ENCODE measurements at regions not wholly inside any gene's neighbourhood (a gene's known extent, or its start where the extent isn't known, plus 50 kb on each side); places are given as distances from the start of the nearest gene placed in this dataset.
"Not testable (repeated sequence)": the region's sequence is repeated elsewhere in the genome, so short reads cannot be mapped to it uniquely, and the experiment has no call there.

DNA sequence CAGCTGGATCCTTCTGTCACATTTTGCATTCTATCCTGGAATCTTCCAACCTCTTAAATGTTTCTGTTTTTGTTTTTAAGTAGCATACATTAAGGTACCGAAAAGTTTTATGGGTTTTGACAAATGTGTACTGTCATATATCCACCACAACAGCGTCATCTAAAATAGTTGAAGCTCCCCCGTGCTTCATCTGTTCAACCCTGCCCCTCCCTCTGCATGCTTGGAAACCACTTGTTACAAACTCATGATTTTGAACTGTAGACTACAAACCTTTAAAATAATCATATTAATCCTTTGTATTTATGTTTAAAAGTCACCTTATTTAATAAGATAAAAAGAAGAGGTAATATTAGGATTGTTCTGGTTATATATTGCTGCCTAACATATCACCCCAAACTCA lies 182.8 kb upstream of the SMIM30 start:
- DNase-seq (ENCODE audit: low read depth): no peak

DNA sequence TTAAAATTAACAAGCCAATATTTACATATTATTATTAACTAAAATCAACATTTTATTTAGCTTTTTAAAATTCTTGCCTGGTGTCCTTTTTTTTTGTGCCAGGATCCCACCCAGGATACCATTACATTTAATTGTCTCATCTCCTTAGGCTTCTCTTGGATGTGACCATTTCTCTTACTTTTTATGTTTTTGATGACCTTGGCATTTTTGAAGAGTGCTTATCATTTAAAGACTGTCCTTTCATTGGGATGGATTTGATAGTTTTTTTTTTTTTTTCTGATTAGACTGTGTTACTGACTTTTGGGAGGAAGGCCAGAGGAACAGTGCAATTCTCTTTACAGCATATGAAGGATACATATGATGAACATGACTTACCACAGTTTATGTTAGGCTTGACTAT lies 181.4 kb upstream of the SMIM30 start:
- DNase-seq (ENCODE audit: low read depth): no peak

DNA sequence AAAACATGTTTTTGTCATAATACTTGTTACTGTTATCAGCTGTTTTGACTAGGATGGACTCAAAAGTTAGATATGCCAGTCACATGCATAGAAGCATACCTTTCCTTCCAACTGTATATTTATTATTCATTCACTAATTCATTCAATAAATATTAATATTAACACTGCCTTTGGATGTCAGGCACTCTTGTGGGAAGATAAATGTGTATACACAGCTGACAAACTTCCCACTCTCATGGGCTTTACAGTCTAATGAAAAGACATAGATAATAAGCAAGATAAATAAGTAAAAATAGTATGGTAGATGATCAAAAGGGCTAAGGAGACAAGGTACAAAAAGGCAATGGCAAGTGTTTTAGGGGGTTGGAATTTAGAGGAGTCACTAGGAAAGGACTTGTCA lies 180.1 kb upstream of the SMIM30 start:
- DNase-seq (ENCODE audit: low read depth): no peak

GRCh38 chr7:113294750-113295149 lies 176.4 kb upstream of the SMIM30 start:
- no peak for DNase-seq (ENCODE audit: low read depth)

DNA sequence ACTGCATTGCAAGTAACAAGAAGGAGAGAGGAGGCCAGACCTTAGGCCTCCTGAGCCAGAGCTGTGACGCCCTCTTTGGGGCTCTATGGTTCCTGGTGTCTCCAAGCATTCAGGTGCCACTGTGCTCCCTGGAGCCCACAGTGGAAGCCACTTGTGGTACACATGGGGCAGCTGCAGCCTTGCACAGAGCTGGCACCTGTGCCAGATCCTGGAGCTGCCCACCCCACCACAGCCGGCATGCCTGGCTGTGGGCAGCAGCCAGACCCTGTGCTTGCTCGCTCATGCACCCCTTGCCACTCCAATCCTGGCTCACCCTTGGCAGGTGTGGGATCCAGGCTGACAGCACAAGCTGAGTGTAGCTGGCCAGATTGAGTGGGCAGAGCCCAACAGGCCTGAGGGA lies 173.8 kb upstream of the SMIM30 start:
- DNase-seq (ENCODE audit: low read depth): no peak

DNA sequence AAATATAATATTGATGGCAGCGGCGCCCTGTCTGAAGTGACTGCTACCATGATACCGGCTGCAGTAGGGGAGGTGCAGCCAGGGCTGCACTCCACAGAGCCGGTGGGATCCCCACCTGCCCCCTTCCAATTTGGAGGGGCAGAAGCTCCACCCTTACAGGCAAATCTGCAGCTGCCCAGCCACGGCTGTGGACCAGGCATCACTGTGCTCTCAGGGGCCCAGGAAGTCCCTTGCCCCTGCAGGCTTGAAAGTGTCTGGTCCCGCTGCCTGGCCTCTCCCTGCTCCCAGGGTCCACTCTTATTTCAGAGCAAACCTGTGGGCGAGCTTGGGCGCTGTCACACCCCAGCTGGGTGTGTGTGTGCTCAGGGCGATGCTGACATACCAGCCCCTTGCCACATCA lies 172.7 kb upstream of the SMIM30 start:
- DNase-seq (ENCODE audit: low read depth): no peak

GRCh38 chr7:113289140-113289740 lies 170.9 kb upstream of the SMIM30 start:
- DNase-seq (ENCODE audit: low read depth): no peak

DNA sequence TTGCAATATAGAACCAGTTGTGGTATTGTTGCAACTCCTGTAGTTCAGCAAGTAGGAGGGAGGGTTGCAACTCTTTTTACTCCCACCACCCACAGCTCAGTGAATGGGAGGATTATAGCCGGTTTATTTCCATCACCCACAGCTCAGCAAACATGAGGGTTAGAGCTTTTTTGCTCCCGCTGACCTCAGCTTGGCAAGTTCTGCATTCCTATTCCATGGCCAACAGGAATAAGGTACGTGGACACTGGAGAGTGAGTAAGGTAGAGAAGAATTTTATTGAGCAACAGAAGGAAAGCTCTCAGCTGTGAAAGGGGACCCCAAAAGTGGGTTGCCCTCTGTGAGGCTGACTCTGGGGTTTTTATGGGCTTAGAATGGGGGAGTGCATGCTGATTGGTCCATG lies 167.1 kb upstream of the SMIM30 start:
- no peak for DNase-seq (ENCODE audit: low read depth)

- no peak for DNase-seq (ENCODE audit: low read depth)
These were observed 165.5 kb upstream of the SMIM30 start for GRCh38 chr7:113283861-113284260.

- no peak for DNase-seq (ENCODE audit: low read depth)
These were observed 164.5 kb upstream of the SMIM30 start for GRCh38 chr7:113282875-113283274.

- DNase-seq (ENCODE audit: low read depth): no peak
These were observed 162.9 kb upstream of the SMIM30 start for GRCh38 chr7:113281223-113281622.

GRCh38 chr7:113279256-113279655 lies 160.9 kb upstream of the SMIM30 start:
- DNase-seq (ENCODE audit: low read depth): no peak

DNA sequence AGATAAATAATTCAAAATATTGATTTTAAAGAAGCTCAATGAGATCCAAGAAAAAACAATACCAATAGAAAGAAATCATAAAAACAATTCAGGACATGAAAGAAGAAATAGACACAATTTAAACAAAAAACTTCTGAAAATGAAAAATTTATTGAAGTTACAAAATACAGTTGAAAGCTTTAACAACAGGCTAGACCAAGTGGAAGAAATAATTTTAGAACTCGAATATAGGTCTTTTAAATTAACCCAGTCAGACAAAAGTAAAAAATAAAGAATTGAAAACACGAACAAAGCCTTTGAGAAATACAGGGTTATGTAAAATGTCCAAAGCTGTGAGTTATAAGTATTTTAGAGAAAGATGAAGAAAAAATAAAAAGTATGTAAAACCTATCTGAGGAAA lies 152.4 kb upstream of the SMIM30 start:
- no peak for DNase-seq (ENCODE audit: low read depth)

- not testable (repeated sequence) for DNase-seq (ENCODE audit: low read depth)
These were observed 151.2 kb upstream of the SMIM30 start for GRCh38 chr7:113269592-113269991.

DNA sequence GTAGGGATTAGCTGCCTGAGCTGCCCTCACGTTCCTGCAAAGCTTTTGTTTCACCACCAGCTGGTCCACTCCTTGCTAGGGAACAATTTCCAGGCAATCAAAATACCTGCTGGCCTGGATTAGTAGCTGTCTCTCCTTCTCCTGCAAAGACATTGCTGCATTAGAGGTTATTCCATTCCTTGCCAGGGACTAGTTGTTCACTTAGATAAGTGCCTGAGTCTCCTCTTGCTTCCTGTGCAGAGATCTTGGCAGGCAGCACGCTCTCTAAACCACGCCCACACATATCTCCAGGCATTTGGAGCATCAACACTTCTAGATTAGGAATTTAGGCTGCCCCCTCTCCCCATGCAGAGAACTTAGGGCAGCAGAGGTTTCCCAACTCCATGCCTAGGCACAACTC lies 150.4 kb upstream of the SMIM30 start:
- DNase-seq (ENCODE audit: low read depth): no peak

GRCh38 chr7:113267885-113268284 lies 149.5 kb upstream of the SMIM30 start:
- DNase-seq (ENCODE audit: low read depth): no peak

- no peak for DNase-seq (ENCODE audit: low read depth)
These were observed 148.9 kb upstream of the SMIM30 start for GRCh38 chr7:113267271-113267670.

DNA sequence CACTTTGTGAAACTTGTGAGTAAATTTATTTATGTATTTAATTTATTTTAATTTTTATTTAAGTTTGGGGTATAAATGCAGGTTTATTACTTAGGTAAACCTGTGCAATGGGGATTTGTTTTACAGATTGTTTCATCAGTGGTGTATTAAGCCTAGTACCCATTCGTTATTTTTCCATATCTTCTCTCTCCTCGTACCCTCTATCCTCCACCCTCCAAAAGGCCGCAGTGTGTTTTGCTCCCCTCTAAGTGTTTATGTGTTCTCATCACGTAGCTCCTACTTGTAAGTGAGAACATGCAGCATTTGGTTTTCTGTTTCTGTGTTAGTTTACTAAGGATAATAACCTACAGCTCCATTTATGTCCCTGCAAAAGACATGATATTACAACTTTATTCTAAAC lies 145.4 kb upstream of the SMIM30 start:
- no peak for DNase-seq (ENCODE audit: low read depth)

DNA sequence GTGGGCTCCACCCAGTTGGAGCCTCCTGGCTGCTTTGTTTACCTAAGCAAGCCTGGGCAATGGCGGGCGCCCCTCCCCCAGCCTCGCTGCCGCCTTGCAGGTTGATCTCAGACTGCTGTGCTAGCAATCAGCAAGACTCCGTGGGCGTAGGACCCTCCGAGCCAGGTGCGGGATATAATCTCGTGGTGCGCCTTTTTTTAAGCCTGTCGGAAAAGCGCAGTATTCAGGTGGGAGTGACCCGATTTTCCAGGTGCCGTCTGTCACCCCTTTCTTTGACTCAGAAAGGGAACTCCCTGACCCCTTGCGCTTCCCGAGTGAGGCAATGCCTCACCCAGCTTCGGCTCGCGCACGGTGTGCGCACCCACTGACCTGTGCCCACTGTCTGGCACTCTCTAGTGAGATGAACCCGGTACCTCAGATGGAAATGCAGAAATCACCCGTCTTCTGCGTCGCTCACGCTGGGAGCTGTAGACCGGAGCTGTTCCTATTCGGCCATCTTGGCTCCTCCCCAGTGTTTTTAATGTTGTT lies 144.9 kb upstream of the SMIM30 start:
- not testable (repeated sequence) for DNase-seq (ENCODE audit: low read depth)

GRCh38 chr7:113256883-113257531 lies 138.7 kb upstream of the SMIM30 start:
- DNase-seq (ENCODE audit: low read depth): no peak

DNA sequence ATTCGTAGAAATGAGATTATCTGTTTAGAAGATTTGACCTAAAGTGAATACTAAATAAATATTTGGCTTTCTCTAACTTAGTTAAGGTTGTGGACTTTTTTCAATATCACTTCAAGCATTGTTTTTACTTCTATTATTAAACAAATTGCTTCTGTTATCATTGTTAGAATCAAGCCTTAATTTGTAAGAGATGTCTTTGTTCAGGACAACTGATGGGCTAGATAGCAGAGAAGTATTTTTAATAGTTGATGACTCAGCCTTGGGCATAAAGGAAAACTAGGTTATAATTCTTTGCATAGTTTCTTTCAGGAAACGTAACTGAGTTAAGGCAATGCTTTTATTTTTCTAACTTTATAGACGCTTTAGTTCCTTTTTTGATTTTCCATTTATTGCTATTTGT lies 128.8 kb upstream of the SMIM30 start:
- no peak for DNase-seq (ENCODE audit: low read depth)

- no peak for DNase-seq (ENCODE audit: low read depth)
These were observed 128.4 kb upstream of the SMIM30 start for GRCh38 chr7:113246738-113247137.

DNA sequence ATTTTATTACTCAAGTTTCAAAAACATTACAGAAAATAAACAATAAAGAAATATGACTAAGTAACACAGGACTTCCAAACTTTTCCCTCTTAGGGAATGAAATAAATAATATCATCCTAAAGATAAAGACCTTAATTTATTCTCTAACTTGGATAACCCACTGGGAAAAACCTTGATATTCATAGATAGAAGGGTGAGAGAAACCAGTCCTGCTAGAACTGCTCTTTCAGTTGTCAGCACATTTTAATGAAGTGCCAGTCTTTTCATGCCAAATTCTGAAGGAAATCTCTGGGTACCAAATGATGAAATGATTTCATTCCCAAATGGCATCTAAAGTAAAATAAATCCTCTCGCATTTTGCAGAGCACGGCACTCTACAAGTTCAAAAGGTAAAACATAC lies 114.5 kb upstream of the SMIM30 start:
- DNase-seq (ENCODE audit: low read depth): no peak

DNA sequence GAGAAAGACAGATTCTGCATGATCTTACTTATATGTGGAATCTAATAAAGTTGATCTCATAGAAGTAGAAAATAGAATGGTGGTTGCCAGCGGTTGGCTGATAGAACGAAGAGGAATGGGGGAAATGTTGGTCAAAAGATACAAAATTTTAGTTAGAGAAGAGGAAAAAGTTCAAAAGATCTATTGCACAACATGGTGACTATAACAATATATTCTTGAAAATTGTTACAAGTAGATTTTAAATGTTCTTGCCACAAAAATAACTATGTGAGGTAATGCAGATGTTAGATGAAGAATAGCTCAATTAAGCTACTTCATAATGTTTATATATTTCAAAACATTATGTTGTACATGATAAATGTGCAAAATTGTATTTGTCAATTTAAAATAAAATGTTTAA lies 112.3 kb upstream of the SMIM30 start:
- no peak for DNase-seq (ENCODE audit: low read depth)

All from stimulated activated CD8-positive, alpha-beta memory T cell treated with anti-CD3 and anti-CD28 coated beads, Interleukin-15, amount 100 ng/mL, for 1 hour (primary cell).